GM12872 (cell line): ENCODE measurements at regions not wholly inside any gene's neighbourhood (a gene's known extent, or its start where the extent isn't known, plus 50 kb on each side); places are given as distances from the start of the nearest gene placed in this dataset.

ENCODE experiments used
- TF ChIP-seq, protein P1 (sequence below): IDR thresholded peaks from 3 replicates; pipeline ENCODE4 v1.5.1; 2011; ENCODE audit warnings: low read depth, mild to moderate bottlenecking, low read length, moderate library complexity; ENCODE audit not compliant: insufficient read depth

DNA sequence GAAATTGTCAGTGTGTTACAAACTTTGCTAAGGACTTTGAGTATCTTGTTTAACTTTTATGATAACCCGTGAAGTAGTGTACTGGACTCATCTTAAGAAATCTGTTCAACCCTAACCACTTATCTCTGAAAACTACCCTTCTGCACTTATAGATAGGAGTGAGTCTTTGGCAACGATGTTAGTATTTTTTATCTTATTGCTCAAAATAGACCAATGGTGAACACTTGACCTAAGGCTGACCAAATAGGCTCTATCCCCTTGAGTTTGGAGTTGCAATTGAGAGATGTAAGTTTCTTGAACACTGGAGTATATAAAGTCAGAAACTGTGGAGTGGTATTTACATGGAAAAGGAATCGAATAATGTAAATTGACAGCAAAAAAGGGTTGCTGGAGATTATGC lies 786.1 kb downstream of the TMTC2 start:
- TF ChIP-seq, protein P1, sequence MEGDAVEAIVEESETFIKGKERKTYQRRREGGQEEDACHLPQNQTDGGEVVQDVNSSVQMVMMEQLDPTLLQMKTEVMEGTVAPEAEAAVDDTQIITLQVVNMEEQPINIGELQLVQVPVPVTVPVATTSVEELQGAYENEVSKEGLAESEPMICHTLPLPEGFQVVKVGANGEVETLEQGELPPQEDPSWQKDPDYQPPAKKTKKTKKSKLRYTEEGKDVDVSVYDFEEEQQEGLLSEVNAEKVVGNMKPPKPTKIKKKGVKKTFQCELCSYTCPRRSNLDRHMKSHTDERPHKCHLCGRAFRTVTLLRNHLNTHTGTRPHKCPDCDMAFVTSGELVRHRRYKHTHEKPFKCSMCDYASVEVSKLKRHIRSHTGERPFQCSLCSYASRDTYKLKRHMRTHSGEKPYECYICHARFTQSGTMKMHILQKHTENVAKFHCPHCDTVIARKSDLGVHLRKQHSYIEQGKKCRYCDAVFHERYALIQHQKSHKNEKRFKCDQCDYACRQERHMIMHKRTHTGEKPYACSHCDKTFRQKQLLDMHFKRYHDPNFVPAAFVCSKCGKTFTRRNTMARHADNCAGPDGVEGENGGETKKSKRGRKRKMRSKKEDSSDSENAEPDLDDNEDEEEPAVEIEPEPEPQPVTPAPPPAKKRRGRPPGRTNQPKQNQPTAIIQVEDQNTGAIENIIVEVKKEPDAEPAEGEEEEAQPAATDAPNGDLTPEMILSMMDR = no peak

DNA sequence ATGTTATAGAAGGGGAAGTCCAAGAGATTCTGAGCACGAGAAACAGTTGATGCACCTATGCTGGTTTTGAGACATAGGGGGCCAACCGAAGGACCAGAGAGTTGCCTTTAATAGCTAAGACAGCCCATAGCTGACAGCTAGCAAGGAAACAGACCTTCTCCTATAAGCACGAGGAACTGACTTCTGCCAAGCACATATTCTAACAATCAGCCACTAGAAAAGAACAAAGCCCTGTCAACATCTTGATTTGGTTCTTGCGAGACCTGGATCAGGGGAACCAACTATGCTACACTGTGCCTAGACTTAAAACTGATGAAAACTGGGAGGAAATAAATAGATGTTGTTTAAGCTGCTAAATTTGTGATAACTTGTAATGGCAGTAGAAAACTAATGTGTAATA lies 785.6 kb downstream of the TMTC2 start:
- TF ChIP-seq, protein P1 = no peak

DNA sequence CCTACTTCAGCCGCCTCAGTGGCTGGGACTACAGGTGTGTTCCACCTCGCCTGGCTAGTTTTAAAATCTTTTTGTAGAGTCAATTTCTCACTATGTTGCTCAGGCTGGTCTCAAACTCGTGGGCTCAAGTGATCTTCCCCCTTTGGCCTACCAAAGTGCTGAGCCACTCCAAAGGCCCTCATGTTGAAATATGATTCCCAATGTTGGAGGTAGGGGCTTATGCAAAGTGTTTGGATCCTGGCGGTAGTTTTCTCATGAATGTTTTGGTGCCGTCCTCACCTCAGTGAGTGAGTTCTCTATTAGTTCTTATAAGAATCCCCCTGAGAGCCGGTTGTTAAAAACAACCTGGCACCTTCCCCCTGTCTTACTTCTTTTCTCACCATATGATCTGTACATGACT lies 784.6 kb downstream of the TMTC2 start:
- TF ChIP-seq, protein P1 = no peak

DNA sequence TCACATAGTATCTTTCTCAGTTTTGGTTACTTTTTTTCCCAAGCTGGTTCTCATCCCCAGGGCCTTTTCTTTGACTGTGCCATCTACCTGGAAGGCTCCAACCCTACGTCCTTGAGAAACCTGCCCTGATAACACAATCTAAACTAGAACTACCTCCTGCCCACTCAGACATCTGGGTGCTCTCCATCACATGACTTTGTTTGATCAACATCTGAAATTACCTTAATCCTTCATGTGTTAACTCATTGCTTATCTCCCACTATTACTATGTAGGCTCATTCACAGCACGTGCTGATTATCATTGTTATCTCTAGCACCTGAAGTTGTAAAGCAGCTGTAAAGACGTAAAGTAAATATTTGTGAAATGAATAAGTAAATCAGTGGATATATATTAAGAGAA lies 784.0 kb downstream of the TMTC2 start:
- TF ChIP-seq, protein P1 = no peak

DNA sequence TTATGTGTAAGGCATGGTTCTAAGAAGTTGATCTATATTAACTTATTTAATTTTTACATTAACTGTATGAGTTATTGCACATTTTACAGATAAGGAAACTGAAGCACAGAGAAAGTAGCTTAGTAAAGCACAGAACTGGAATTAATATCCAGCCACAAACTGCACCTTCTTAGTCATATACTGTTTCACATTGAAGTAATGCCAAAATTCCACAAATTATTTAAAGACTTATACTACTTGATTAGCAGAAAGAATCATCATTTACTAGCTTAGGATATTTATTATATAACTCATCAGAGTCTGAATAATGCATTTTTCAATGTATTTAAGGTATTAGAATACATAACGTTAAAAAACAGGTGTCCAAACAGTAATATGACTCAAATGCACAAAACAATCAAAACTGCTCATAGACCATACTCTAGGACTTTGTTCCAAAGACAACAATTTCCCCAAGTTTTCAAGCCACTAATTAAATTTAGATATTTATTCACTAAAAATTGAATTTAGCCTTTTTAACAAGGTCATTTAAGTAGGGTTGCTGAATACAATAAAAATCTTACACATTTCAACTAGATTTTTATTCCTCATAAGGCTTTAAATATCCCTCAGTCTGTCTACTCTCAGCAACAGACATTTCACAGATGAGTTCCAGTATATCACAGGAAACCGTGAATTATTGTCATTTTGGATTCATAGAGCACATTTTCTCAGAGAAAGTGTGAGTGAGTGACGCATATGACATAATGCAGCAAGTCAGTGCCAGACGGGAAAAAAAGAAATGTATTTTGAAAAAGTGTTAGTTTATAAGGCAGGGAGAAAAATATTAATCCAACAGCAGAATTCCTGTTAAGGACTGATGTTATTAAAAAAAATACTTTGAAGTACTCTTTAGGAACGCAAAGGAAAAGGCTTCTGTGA lies 782.5 kb downstream of the TMTC2 start:
- TF ChIP-seq, protein P1 = no peak

DNA sequence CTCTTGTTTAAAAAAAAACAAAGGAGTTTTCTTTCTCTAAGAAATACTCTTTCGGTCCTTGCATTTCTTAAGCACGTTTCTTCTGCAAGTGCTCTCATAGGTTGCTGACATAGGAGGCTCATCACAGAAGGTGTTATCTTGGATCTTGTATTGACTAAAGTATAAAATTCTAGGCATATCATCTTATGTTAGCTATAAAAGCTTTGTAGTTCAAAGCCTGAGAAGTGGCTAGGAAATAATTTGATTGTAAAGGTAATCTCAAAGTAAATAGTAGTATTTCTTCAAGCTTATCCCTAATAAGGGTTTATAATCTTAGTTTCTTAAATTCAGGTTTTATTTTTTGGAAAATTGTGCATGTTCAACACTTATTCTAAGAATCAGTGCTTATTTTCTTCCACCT lies 778.9 kb downstream of the TMTC2 start:
- TF ChIP-seq, protein P1 = no peak

DNA sequence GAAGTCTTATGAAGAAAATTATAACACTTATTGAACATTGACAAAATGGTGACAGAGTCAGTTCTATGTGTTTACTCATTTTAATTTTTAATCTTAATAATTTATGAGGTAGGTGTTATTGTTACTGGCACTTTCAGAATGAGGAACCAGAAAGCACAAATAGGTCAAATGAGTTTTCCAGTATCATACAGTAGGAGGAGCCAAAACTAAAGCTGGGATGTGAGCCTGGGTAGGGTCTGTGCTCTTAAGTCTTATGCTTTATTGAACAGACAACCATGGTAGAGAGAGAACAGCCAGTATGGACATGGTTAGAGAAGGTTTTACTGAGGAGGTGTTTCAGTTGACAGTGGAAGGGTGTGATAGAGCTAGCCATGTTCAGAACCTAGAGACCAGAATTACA lies 775.7 kb downstream of the TMTC2 start:
- TF ChIP-seq, protein P1 = no peak
